GM18520 (cell line): ENCODE measurements at regions not wholly inside any gene's neighbourhood (a gene's known extent, or its start where the extent isn't known, plus 50 kb on each side); places are given as distances from the start of the nearest gene placed in this dataset.
"Not testable (repeated sequence)": the region's sequence is repeated elsewhere in the genome, so short reads cannot be mapped to it uniquely, and the experiment has no call there.

Experiments used
- ATAC-seq: cut with Tn5 transposase; IDR thresholded peaks from one replicate; pipeline ENCODE4 v1.9.1; 2021; ENCODE audit not compliant: unreplicated experiment

- no peak for ATAC-seq
These were observed 224.8 kb downstream of the ZNF608 start for GRCh38 chr5:124521461-124522230.

DNA sequence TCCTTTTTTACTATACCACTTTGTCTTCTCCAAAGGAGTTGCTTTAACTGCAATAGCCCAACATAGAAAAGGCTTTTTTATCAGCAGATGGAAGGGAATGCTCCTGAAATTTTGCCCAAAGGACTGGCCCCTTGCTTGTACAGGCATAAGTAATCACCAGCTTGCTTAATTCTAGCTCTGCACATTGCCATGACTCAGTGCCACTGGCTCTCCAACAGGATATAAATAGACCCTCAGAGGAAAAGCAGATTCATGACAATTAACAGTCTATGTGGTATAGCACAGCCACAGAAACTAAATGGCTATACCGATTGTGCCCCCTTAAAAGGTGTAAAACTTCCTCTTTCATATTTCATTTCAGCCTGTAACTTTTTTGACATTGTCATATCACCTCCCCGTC lies 227.0 kb downstream of the ZNF608 start:
- peak; percentile 92 for ATAC-seq

DNA sequence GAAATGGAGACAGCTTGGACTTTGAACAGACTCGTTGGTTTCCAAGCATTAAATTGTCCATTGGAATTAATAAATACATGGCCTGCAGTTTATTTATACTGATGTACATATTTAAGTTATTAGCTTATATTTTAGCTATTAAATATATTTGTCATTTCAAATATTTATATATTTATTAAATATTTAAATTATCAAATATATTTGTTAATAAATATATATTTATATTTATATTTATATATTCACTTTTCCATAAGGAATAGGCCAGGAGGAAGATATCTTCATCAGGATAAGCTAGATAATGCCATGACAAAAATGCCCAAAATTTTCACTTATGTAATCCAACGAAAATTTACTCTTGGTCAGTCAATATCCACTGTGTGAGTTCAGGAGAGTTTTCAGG lies 229.9 kb downstream of the ZNF608 start:
- ATAC-seq: no peak

DNA sequence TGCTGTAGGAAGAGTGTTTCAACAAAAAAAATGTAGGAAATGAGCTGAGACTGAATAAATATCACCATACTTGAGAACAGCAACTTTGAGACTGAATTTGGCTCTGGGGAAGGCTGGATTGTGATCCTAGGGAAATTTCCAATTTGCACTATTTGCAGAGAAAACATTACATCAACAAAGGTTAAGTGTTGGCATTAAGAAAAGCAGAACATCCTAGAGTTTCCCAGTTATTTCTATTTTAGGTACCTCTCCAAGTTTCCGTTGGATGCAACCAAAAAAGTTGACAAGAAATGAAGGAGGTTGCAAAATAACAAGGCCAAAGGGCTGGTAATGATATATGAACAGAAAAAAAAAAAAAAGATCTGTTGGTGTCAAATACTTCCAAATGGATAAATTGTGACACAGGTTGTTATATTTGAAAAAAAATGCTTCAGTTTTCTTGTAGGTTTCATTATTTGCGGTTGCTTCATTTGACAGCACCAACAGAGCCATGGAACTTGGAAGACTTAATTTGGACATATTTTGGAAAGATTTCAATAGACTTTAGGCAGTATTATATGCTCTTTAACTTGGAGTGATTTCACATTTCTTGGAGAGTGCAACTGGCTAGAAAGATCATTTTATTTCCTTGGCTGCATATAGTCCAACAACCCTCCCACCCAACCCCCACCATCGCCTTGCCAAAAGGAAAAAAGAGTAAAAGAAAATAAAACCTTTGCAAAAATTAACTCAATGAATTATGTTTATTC lies 230.8 kb downstream of the ZNF608 start:
- no peak for ATAC-seq

GRCh38 chr5:124514956-124515355 lies 231.5 kb downstream of the ZNF608 start:
- no peak for ATAC-seq

DNA sequence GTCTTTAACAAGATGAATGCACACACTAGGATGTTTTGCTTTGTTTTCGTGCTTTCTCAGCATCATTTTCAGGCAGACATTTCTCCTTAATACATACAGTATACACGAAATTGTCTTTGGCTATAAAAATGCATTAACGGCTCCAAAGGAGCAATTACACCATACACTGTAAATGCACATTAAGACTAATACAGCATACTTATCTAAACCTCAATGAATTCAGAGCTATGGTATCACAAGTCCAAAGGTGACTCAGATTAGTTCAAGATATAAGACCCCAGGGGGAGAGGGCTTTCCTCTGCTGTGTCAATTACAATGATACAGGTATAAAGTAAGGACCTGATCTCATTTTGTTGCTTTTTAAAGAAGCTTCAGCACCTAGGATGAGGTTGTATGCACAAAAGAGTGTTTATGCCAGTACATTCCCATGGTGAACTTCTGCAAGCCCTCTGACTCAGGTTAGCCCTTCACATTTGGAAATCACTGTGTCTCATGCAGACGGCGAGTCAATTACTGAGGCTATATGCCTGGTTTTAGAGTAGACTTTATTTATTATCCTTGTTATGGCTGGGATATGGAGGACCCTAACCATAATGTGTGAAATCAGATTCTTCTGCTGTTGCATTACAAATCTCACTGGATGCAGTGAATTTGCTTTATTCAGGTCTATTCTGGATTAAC lies 233.3 kb downstream of the ZNF608 start:
- no peak for ATAC-seq

DNA sequence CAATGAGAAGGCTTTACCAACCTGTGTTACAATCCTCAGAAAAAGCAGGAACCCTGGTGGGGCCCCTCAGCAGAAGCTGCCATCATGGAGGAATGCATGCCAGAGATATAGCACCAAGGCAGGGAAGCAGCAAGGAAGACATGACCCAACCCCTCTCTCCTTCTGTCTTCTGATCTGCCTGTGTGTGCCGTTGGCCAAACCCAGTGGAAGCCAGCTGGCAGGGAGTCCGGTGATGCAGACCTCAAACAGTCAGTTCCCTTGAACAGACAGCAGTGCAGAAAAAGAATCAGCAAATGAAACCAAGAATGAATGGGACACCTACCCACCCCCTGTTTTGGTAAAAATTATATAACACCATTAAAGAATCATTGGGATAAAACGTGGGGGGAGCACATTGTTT lies 234.2 kb downstream of the ZNF608 start:
- ATAC-seq: no peak

GRCh38 chr5:124511791-124512190 lies 234.6 kb downstream of the ZNF608 start:
- no peak for ATAC-seq

DNA sequence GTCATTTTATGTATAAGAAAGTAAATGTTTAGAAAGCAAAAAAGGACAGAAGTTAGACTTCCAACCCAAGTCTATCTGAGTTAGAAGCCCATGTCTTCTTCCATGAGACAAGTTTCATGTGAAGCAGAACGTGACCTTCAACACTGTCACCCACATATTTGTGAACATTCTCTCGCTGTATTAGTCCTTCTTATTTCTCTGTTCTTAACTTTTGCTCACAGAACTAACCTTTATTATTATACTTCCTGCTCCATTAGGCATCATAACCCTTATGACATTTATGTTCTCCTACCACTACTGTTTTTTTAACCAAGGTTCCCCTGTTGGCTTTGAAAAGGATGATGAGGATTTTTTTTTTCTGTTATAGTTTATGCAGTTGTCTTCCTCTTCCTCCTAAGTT lies 238.8 kb downstream of the ZNF608 start:
- ATAC-seq: no peak

- peak; percentile 76 for ATAC-seq
These were observed 242.1 kb downstream of the ZNF608 start for GRCh38 chr5:124504081-124504916.

- no peak for ATAC-seq
These were observed 243.9 kb downstream of the ZNF608 start for GRCh38 chr5:124502551-124502950.

GRCh38 chr5:124499818-124500217 lies 246.6 kb downstream of the ZNF608 start:
- ATAC-seq: not testable (repeated sequence)

- ATAC-seq: not testable (repeated sequence)
These were observed 249.5 kb downstream of the ZNF608 start for GRCh38 chr5:124496968-124497367.

GRCh38 chr5:124494540-124495116 lies 251.8 kb downstream of the ZNF608 start:
- no peak for ATAC-seq

- no peak for ATAC-seq
These were observed 253.8 kb downstream of the ZNF608 start for GRCh38 chr5:124492444-124493224.

DNA sequence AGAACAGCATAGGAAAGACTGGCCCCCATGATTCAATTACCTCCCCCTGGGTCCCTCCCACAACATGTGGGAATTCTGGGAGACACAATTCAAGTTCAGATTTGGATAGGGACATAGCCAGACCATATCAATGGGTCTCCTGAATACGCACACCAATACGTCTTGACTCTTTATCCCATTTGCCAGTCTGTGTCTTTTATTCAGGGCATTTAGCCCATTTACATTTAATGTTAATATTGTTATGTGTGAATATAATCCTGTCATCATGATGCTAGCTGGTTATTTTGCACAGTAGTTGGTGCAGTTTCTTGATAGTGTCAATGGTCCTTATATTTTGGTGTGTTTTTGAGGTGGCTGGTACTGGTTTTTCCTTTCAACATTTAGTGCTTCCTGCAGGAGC lies 256.1 kb downstream of the ZNF608 start:
- ATAC-seq: not testable (repeated sequence)

- no peak for ATAC-seq
These were observed 265.0 kb downstream of the ZNF608 start for GRCh38 chr5:124481419-124481818.

GRCh38 chr5:124480964-124481363 lies 265.5 kb downstream of the ZNF608 start:
- ATAC-seq: no peak

DNA sequence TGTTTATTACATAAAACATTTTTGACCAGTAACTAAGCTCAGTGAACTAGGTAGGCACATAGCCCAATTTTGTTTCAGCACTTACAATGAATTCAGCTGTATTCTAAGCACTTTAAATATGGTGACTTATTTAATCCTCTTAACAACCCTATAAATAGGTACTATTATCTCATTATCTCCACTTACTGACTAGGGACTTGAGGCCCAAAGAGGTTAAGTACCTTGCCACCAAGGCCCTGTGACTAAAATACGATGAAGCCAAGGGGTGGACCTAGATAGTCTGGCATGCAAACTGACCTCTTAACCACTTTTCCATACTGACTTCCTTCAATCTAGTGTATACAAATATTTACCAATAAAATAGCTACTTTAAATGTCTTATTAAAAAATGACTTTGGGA lies 266.4 kb downstream of the ZNF608 start:
- ATAC-seq: no peak

DNA sequence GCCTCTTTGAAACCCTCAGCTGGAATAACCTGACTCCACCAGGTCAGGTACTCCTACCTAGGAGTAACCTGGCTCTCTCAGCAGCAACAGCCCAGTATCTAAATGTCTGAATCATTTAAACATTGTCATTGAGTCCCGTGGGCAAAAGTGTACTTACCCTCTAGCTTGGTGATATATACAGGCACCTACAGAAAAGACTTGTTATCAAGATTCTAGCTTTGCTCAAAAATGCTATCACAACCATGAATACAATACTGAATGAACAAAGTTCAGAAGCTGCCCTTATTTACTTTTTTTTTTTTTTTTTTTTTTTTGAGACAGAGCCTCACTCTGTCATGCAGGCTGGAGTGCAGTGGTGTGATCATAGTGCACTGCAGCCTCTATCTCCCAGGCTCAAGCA lies 268.2 kb downstream of the ZNF608 start:
- ATAC-seq: no peak
